ENCODE measurements at regions not wholly inside any gene's neighbourhood (a gene's known extent, or its start where the extent isn't known, plus 50 kb on each side); places are given as distances from the start of the nearest gene placed in this dataset.

- TF ChIP-seq TAF1 (IDR thresholded peaks at IDR 0.05; ENCODE audit: borderline replicate concordance, low read depth, low read length) (no peak), USF2 (IDR thresholded peaks at IDR 0.05; ENCODE audit: borderline replicate concordance, low read depth, low read length) (no peak), CTCF (IDR thresholded peaks at IDR 0.05) (no peak), RFX5 (IDR thresholded peaks at IDR 0.05; ENCODE audit: low read length) (no peak), ZBTB33 (IDR thresholded peaks at IDR 0.05; ENCODE audit: borderline replicate concordance, low read depth) (no peak), REST (IDR thresholded peaks at IDR 0.05; ENCODE audit: low read depth, low read length) (no peak), GATA2 (CRISPR knock-in tag; IDR thresholded peaks at IDR 0.05) (no peak), NRF1 (IDR thresholded peaks at IDR 0.05; ENCODE audit: low read depth, low read length) (no peak), GABPA (IDR thresholded peaks at IDR 0.05; ENCODE audit: low read depth) (no peak), RAD21 (IDR thresholded peaks at IDR 0.05; ENCODE audit: low read length) (no peak), FOXJ3 (CRISPR knock-in tag; IDR thresholded peaks at IDR 0.05) (no peak)
These were observed 298.7 kb upstream of the COL3A1 start for GRCh38 chr2:188675391-188676009.

Data from SK-N-SH (cell line).